Calu3 (cell line): ENCODE measurements at regions not wholly inside any gene's neighbourhood (a gene's known extent, or its start where the extent isn't known, plus 50 kb on each side); places are given as distances from the start of the nearest gene placed in this dataset.

Experiments
- BruUV-seq: library from RNA; stranded (reverse); fragments of 400-500 nt; replicated peaks from 2 replicates; lab custom pipeline; 2021; lab: Mats Ljungman, UMichigan
- CTCF ChIA-PET: fragments of 300-600 bp; sonication (Branson Sonifier 250); formaldehyde crosslinking; loops from one replicate; lab custom pipeline; 2022; ENCODE audit warnings: antibody characterized with exemption; lab: Charles Lee
- DNase-seq: peaks from one replicate; pipeline ENCODE4 v3.0.0; 2022
- H3K27ac Mint-ChIP-seq: one replicate; pipeline ENCODE4 v1.8.0; 2022; ENCODE audit warnings: mixed read lengths; ENCODE audit not compliant: unreplicated experiment
- H3K27me3 Mint-ChIP-seq: one replicate; pipeline ENCODE4 v1.8.0; 2022; ENCODE audit warnings: mixed read lengths; ENCODE audit not compliant: unreplicated experiment
- H3K36me3 Mint-ChIP-seq: one replicate; pipeline ENCODE4 v1.8.0; 2022; ENCODE audit warnings: mild to moderate bottlenecking, moderate library complexity, mixed read lengths; ENCODE audit not compliant: insufficient read depth, unreplicated experiment
- H3K4me1 Mint-ChIP-seq: one replicate; pipeline ENCODE4 v1.8.0; 2022; ENCODE audit warnings: mild to moderate bottlenecking, low read depth, mixed read lengths; ENCODE audit not compliant: unreplicated experiment
- H3K4me3 Mint-ChIP-seq: one replicate; pipeline ENCODE4 v1.8.0; 2022; ENCODE audit warnings: mild to moderate bottlenecking, low read depth, moderate library complexity, mixed read lengths; ENCODE audit not compliant: unreplicated experiment
- H3K9me3 Mint-ChIP-seq: one replicate; pipeline ENCODE4 v1.8.0; 2022; ENCODE audit warnings: low read depth, mixed read lengths; ENCODE audit not compliant: unreplicated experiment
- CTCF ChIP-seq: fragments of 200-600 bp; IDR thresholded peaks from one replicate; pipeline ENCODE4 v1.8.0; 2022; ENCODE audit warnings: antibody characterized with exemption; ENCODE audit not compliant: unreplicated experiment
- intact Hi-C: fragments of 100-400 bp; cut with micrococcal nuclease; formaldehyde crosslinking; loops from one replicate; pipeline ENCODE4 v1.10.0; 2022; ENCODE audit not compliant: unreplicated experiment

- Mint-ChIP-seq H3K27me3 (no peaks in the 10 kb centered on the region), H3K9me3 (no peaks in the 10 kb centered on the region), H3K27ac (no peak overlapping the region), H3K4me3 (no peak overlapping the region), H3K4me1 (no peaks in the 10 kb centered on the region), H3K36me3 (no peaks in the 10 kb centered on the region)
- intact Hi-C loops, result no loop called here
- no TSS peak for BruUV-seq
- CTCF ChIA-PET, result no interaction called here
- no peak for DNase-seq
- no peak for TF ChIP-seq CTCF
These were observed 64.2 kb upstream of the SLC22A15 start for GRCh38 chr1:115912116-115912515.

- Mint-ChIP-seq H3K9me3 (no peaks in the 10 kb centered on the region), H3K4me3 (no peak overlapping the region), H3K27ac (no peak overlapping the region), H3K27me3 (no peaks in the 10 kb centered on the region), H3K4me1 (no peaks in the 10 kb centered on the region), H3K36me3 (no peaks in the 10 kb centered on the region)
- intact Hi-C loops, result no loop called here
- CTCF ChIA-PET, result no interaction called here
- BruUV-seq, result no TSS peak
- no peak for DNase-seq
- TF ChIP-seq CTCF, result no peak
These were observed 53.5 kb upstream of the SLC22A15 start for GRCh38 chr1:115922801-115923200.

GRCh38 chr1:115924770-115925169 is 51.5 kb upstream of the SLC22A15 start:
- H3K4me3 Mint-ChIP-seq, result no peak overlapping the region
- DNase-seq, result no peak

GRCh38 chr1:115925467-115925866 is 50.8 kb upstream of the SLC22A15 start:
- TF ChIP-seq CTCF, result no peak
- BruUV-seq, result no TSS peak
- intact Hi-C loops, result no loop called here
- CTCF ChIA-PET, result no interaction called here
- Mint-ChIP-seq H3K36me3 (no peaks in the 10 kb centered on the region), H3K4me3 (no peak overlapping the region), H3K4me1 (no peaks in the 10 kb centered on the region), H3K27me3 (no peaks in the 10 kb centered on the region), H3K9me3 (no peaks in the 10 kb centered on the region), H3K27ac (no peak overlapping the region)
- DNase-seq, result no peak

More at GRCh38 chr1:115924770-115925169, 51.5 kb upstream of the SLC22A15 start:
- no peaks in the 10 kb centered on the region for H3K27me3 Mint-ChIP-seq
- BruUV-seq, result no TSS peak
- no peak overlapping the region for H3K27ac Mint-ChIP-seq
- H3K36me3 Mint-ChIP-seq, result no peaks in the 10 kb centered on the region
- intact Hi-C loops, result no loop called here
- H3K4me1 Mint-ChIP-seq, result no peaks in the 10 kb centered on the region
- no peak for TF ChIP-seq CTCF
- CTCF ChIA-PET, result interaction anchor here (0.5 kb wide), 1 partner anchor 37 kb away, joined by 3 read pairs; no protein-coding TSS in a partner anchor
- no peaks in the 10 kb centered on the region for H3K9me3 Mint-ChIP-seq
